GM19035 (cell line): ENCODE measurements at regions not wholly inside any gene's neighbourhood (a gene's known extent, or its start where the extent isn't known, plus 50 kb on each side); places are given as distances from the start of the nearest gene placed in this dataset.

Experiments
- ATAC-seq: cut with Tn5 transposase; IDR thresholded peaks from one replicate; pipeline ENCODE4 v1.9.1; 2021; ENCODE audit not compliant: unreplicated experiment

DNA sequence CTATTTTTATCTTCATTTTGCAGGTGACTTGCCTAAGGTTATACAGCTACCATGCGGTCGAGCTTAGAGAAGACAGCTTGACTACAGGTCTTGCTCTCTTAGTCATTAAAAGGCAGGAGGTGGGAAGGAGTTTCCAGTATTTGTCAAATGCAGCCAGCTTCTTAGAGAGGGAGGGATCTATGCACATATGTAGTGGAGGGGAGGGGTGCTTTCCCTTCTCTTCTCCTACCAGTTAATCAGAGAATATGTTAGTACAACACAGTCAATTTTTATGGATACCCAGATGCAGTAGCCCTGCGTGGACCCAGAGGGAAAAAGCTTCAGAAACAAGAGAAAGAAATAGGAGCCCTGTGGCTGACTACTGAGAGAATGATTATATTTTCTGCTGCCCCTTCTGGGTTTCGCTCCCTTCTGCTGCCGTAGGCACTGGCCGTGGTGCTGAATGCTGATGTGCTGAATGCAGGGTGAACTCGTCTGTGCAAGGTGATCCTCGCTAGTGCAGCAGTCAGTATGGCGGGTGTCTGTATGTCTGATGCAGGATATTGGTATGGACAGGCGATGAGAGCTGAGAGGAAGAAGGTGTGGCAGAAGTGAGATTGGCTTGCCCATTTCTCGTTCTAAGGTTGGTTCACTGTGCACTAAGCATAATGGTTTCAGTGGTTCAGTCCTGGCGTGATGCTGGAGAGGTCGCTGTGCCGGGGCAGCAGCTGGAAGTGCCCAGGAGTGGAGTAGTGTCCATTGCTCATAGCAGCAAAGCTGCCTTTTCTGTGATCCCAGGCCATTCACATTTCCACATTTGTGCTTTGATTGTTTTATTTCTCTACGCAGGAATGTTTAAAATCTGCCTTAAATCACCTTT is 189.2 kb upstream of the PODXL start:
- ATAC-seq, result no peak

DNA sequence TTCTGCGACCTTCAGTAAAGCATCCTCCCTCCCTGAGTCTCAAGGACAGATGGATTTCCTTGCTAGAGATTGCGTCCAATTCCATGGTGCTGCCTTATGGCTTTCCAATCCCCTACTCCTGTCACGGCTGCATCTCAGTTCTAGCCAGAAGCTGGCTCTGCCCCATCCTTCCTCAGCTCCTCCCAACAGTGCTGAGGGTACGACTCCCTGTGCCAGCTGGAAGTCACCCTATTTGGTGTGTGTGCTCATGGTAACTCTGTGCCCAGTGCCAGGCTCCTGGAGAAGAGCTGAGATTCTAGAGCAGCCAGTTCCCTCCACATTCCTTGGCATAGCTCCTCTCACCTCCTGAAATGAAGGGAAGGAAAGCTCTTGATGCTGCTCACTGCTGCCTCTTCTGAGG is 185.0 kb upstream of the PODXL start:
- ATAC-seq, result no peak

DNA sequence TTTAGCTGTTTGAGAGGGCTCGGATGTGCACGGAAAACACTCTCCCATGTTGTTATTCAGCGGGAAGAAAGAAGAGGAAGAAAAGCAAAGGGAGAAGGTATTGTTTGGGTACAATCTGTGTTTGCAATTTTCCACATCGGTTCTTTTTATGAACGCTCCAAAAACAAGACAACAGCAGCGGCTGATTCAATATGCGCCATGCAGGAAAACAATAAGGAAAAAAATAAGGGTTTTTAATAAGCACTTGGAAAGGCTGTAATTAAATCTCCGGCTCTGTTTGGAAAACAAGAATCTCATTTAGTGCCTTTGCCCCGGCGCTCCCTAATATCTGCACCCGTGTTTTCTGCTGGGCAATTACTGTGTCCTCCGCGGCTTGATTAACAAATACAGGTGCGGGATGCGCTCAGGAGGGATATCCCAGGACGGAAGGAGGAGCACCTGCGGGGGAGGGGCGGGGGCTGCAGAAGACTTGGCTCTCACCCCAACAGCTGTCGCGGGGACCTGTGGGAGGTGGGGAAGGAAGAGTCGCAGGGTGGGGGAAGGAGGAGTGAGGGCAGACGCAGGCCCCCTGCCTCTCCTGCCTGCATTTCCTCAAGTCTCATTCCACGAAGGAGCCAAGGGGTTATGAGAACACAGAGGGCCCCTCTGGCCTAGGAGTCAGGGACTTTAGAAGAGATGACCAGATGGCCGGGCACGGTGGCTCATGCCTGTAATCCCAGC is 181.5 kb upstream of the PODXL start:
- no peak for ATAC-seq

DNA sequence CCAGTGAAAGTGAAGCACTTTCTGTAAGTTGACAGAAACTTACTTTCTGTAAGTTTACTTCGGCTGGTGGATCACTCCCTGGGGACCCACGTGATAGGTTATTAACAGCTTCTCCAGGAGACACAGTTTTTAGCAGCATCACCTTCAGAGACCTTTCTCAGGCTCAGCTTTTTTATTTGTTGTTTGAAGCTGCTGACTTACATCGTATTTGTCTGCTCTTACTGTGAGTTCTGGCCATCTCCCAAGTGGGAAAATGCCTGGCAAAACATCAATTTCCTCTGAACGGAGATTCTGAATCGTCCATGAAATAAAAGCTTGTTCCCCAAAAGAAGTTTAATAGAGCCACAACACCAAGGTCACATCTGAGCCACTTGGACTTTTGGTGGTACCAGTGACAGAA is 178.7 kb upstream of the PODXL start:
- no peak for ATAC-seq

DNA sequence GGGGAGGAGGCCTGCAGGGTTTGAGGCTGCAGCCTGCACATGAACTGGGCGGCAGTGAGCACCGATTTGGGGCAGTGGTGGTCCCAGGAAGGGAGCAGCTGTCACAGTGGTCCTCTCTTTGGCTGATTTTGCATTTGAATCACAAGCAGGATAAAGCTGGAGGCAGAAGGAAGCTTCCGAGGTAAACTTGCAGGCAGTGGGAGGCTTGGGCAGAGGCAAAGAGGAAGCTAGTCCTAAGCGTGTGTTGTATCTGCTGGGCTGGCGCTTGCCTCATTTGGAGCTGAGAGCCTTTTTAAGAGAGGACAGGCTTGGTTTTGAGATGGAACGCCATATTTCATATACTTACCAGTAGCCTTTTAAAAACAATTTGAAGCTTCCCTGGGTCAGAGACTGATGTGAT is 177.2 kb upstream of the PODXL start:
- ATAC-seq, result no peak

DNA sequence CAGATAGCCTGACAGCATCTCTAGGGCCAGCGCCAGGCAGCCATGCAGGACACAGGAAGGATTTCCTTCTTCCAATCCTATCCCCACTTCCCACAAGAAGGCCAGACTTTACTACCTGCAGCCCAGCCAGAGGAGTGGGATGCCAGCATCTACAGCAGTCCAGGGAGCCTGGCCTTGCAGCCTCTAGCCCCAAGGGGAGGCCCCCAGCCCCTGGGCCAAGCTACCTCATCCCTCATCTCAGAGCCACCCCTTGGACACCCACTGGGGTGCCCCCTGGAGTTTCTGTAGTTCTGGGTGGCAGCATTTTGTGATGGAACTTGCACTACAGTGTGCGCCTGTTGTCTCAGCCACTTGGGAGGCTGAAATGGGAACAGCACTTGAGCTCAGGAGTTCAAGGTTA is 170.8 kb upstream of the PODXL start:
- no peak for ATAC-seq

DNA sequence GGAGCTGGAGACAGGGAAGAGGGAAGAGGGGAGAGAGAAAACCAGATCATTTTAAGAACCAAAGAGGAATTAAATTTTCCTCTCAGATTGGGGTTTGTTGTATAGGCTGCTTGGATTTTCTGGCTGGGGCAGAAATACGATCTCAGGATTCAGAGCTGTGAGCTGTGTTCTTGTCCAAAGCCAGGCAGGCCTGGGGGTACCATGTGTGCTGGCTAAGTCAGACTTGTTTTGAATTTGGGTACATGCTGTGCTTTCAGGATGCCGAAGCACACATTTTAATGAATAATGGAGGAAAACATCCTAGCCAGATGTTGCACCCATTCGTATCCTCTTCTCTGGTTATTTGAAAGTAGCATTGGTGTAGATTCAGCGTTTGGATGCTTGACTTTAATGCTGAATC is 170.3 kb upstream of the PODXL start:
- no peak for ATAC-seq

DNA sequence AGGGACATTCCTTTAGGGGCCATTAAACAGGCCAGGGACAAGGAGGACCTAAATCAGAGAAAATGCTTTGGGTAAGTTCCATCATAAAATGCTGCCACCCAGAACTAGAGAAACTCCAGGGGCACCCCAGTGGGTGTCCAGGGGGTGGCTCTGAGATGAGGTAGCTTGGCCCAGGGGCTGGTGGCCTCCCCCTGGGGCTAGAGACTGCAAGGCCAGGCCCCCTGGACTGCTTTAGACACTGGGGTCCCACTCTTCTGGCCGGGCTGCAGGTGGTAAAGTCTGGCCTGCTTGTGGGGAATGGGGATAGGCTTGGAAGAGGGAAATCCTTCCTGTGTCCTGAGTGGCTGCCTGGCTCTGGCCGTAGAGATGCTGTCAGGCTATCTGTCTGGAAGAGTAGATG is 169.6 kb upstream of the PODXL start:
- ATAC-seq, result no peak

DNA sequence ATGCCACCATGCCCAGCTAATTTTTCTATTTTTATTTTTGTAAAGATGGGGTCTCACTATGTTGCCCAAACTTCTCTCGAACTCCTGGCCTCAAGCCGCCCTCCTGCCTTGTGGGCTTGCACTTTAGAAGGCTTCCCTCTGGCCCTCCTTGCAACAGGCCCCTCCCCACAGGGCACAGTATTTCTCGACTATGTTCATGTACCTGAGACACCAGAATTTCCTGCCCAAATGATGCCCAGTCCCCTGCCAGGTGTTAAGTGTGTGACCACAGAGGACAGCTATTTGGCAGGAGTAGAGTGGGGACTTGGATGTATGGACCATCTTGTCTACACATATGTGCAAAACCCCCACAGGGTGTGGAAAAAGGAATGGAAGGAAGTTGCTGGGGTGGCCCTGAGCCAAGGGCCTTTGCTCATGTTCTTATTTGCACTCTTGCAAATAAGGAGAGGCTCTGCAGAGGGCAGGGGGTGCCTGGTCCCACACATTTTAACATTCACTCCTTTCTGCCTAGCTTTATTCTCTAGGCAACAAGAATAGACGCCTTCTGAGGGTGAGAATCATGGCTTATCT is 168.4 kb upstream of the PODXL start:
- no peak for ATAC-seq

DNA sequence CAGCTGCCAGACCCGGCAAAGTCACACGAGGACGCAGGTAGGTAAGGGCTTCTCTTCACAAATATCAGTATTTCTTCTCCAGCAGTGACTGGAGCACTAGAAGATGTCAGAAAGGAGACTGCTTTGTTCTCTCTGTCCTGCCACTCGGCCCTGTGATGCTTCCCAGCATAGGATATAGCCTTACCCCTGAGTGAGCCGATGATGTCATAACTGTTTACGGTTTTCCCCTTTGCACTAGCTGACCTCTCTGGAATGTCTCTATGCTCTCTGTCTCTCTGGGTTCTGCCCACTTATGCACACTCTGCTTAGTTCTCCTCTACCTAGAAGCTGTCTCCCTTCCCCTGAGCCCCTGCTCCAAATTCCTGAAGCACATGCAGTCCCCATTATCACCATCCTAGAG is 167.5 kb upstream of the PODXL start:
- ATAC-seq, result no peak

DNA sequence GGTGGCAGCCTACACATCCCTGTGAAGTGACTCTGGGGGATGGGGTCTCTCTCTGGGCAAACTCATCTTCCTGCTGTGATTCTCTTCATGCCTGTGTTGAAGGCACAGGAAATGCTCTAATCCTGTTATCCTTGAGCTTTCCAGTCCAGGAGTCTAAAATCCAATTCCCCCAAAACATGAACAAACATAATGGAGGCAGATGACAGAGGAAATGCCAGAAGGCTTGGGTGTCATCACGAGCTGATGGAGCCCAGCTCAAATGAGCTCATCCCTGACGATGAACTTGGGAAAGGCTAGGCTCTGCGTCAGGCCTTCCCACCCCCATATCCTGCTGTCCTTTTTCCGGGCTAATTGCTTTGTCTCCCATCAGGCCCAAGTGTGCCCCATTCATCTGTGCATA is 165.9 kb upstream of the PODXL start:
- ATAC-seq, result no peak

DNA sequence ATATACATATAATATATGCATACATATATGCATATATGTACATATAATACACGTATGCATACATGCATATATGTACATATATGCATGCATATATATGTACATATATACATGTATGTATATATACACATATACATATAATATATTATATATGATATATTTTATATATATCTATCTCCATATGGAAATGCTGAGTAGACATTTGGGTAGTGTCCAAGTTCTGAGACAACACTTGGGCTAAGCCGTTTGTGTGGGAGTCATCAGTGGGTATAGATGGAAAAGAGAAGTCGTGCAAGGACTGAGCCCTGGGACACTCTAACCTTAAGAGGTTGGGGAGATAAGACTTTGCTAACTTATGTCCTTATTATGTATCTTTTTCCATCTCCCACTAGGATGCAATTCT is 165.2 kb upstream of the PODXL start:
- no peak for ATAC-seq

DNA sequence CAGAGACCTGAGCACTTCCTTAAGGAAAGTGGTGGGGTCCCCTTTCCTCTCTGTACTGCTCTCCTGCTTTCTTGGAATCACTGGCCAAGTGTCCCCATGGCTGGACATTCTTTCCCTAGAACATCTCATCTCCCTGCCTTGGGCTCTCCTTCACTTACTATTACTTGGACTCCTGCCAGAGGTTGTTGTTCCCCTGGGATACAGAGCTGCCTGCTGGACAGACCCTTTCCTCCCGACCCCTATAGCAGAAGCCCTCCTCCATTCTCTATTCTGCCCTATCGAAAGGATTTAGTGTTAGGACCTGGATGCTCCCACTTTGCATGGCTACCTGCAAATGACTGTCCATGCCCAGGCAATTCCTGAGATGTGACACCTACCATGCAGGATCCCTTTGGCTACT is 164.3 kb upstream of the PODXL start:
- no peak for ATAC-seq

DNA sequence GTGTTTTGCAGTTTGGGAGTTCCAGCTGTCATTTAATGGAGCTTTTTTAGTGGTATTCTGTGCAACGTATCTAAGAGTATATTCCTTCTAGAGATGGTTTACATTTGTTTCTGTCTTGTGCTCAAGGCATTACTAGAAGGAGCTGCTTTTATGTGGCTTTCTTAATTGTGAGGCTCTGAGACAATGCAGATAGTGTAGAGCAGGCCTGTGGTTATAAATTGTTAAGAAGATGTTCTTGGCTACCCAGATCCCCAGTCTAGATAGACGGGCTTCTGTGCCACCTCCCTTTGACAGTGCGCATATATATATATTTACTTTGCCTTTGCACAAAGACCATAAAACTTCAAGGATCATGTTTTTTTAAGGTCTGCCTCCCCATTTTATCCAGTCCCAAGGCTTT is 160.8 kb upstream of the PODXL start:
- ATAC-seq, result no peak

DNA sequence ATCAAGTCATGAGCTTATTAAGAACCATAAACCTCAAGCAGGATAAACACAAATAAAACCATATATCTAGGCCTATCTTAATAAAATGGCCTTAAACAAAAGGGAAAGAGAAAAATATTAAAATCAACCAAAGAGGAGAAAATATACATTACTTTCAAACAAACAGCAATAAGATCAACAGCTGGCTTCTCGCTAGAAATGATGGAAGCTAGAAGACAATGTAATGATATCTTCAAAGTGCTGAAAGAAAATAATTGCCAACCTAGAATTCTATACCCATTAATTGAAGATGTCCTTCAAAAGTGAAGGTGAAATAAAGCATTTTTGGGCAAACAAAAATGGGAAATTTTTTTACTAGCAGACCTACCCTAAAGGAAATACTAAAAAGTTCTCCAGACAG is 142.9 kb upstream of the PODXL start:
- ATAC-seq, result no peak

DNA sequence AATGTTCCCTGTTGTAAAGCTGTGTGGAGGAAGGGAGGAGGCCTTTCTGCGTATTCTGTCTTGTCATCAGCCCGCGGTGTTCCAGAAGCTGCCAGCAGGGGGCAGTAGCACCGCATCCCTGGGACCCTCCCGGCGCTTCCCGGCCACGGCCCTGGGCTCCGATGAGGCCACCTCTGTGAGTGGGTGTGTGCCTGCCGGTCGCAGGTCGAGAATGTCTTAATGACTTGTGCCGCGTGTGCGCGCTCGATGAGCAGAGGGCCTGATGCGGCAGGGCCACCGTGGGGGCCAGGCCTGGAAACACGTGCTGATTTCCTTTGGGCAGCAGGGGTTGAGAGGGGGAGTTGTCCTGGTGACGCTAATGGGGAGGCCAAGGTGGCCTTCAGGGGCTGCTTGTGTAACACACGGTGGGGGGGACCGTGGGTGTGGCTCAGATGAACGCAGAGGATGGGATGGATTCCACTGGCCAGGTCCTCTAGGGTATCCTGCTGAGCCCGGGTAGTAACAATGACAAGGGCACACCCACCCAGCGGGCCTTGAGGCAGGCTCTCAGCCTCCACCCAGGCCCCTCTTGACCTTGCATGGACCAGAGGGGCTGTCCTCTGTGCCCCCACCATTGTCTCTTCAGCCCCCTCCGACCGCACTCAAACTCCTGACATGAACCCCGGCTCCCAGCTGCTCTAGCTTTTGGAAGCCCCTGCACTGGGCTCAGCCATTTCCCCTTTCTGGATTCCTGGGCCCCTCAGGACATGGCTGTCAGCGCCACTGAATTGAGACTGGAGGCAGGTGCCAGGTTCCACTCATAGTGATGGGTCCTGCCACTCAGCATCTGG is 135.9 kb upstream of the PODXL start:
- ATAC-seq, result no peak

DNA sequence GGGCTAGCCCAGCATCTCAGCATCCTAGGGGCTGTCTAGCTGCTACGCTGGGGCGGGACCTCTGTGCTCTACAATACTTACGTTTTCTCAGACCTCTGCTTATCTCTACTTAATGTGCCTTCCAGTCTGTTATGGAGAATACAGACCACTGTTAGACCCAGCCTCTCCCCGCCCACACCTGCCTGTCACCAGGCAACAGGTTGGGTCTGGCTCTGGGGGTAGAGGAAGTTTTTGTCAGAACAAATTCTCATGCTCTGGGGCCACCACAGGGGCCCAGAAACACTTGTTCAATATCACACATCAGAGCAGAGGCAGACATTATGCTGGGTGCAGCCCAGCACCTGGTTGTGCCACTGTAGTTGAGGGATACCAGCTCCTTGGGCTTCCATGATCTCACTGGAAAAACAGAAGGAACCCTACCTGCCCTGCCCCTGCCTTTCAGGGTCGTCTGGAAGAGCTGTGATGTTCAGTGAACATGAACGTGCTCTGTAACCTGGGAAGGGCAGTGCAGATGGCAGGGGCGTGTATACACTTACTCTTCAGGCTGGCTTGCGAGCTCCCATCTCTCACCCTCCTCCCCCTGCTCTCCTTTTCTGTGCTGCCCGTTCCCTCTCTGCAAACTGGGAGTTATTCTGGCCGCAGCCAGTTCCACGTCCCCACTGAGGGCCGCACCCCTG is 135.2 kb upstream of the PODXL start:
- ATAC-seq, result no peak

DNA sequence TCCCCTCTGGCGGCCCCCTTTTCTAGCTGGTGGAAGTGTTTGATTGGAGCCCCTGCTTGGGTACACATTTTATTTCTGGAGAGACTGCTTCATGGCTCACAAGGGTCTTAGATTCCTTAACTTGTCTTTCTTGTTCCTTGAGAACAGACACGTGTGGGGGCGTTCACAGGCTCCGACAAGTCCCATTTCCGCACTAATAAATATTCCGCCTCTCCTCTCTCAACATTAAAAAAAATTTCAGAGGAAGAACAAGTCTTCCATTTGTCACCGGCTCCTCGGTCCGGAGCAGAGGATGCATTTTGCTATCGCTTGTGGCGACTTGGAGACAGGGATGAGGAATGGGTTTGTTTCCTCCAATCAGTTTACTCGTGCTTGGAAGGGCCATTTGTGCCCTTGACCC is 134.0 kb upstream of the PODXL start:
- ATAC-seq, result no peak

DNA sequence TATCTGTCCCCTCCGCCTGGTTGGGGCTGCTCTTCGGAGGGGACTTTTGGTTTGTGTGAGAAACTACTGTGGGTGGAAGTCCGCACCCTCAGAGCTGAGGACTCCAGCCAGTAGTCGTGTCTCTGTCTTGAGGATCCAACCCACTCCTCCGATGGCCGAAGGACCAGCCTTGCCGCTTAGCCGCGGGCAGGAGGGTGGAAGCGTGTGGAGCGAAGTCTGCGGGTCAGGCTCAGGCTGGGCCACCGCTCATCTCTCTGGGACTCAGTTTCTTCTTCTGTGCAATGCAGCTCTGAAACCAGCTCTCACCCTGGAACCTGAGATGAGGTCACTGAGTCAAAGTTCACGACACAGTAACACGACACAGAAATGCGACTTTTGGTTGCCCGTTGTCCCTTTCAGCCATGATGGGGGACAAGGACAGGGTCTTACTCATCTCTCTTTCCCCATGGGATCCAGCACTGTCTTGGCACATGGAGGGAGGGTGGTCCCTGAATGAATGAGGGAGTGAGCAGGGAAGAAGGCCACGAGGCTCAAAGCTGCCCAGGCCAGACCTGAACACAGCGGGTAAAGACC is 133.3 kb upstream of the PODXL start:
- no peak for ATAC-seq
